ENCODE measurements at regions not wholly inside any gene's neighbourhood (a gene's known extent, or its start where the extent isn't known, plus 50 kb on each side); places are given as distances from the start of the nearest gene placed in this dataset.

DNA sequence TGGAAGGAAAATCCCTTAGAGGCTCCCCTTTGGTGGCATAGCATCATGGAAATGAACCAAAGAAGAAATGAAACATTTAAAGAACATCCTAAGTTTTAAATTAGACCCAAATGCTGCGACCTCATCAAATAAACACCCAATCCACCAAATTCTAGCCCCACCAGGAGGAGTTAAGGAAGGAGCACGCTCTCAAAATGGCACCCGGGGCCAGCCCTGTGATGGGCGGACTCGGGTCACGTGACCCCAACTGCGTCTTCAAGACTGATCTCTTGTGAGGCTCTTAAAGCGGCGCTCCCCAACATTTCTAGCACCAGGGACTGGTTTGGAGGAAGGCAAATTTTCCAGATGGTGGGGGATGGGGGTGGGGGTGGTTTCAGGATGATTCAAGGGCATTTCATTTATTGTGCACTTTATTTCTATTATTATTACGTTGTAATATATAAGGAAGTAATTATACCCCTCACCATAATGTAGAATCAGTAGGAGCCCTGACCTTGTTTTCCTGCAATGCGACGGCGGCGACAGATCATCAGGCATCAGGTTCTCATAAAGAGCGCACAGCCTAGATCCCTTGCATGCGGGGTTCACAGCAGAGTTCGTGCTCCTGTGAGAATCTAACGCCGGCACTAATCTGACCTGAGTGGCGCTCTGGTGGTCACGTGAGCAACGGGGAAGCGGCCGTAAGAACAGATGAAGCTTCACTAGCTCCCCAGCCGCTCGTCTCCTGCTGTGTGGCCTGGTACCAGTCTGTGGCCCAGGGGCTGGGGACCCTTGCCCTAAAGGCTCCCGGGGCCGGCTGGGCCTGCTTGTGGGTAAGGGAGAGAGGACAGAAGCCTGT is 55.3 kb upstream of the SLC22A11 start:
- no peak for TF ChIP-seq POLR2AphosphoS5 (IDR thresholded peaks at IDR 0.05; ENCODE audit: low read depth, low read length)
- TF ChIP-seq, protein P1, sequence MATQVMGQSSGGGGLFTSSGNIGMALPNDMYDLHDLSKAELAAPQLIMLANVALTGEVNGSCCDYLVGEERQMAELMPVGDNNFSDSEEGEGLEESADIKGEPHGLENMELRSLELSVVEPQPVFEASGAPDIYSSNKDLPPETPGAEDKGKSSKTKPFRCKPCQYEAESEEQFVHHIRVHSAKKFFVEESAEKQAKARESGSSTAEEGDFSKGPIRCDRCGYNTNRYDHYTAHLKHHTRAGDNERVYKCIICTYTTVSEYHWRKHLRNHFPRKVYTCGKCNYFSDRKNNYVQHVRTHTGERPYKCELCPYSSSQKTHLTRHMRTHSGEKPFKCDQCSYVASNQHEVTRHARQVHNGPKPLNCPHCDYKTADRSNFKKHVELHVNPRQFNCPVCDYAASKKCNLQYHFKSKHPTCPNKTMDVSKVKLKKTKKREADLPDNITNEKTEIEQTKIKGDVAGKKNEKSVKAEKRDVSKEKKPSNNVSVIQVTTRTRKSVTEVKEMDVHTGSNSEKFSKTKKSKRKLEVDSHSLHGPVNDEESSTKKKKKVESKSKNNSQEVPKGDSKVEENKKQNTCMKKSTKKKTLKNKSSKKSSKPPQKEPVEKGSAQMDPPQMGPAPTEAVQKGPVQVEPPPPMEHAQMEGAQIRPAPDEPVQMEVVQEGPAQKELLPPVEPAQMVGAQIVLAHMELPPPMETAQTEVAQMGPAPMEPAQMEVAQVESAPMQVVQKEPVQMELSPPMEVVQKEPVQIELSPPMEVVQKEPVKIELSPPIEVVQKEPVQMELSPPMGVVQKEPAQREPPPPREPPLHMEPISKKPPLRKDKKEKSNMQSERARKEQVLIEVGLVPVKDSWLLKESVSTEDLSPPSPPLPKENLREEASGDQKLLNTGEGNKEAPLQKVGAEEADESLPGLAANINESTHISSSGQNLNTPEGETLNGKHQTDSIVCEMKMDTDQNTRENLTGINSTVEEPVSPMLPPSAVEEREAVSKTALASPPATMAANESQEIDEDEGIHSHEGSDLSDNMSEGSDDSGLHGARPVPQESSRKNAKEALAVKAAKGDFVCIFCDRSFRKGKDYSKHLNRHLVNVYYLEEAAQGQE (IDR thresholded peaks at IDR 0.05; ENCODE audit: insufficient read depth in 1 of 2, low read depth in 2 of 2, low read length in 2 of 2): no peak
- no peak for TF ChIP-seq TAF1 (IDR thresholded peaks at IDR 0.05; ENCODE audit: borderline replicate concordance, insufficient read depth, low read length)
- no peak for TF ChIP-seq SIN3A (IDR thresholded peaks at IDR 0.05; ENCODE audit: borderline replicate concordance, insufficient read depth, low read length)
- no peak for TF ChIP-seq FOXP2 (optimal IDR thresholded peaks at IDR 0.05; ENCODE audit: borderline replicate concordance, extremely low read depth, extremely low read length, insufficient read depth)

DNA sequence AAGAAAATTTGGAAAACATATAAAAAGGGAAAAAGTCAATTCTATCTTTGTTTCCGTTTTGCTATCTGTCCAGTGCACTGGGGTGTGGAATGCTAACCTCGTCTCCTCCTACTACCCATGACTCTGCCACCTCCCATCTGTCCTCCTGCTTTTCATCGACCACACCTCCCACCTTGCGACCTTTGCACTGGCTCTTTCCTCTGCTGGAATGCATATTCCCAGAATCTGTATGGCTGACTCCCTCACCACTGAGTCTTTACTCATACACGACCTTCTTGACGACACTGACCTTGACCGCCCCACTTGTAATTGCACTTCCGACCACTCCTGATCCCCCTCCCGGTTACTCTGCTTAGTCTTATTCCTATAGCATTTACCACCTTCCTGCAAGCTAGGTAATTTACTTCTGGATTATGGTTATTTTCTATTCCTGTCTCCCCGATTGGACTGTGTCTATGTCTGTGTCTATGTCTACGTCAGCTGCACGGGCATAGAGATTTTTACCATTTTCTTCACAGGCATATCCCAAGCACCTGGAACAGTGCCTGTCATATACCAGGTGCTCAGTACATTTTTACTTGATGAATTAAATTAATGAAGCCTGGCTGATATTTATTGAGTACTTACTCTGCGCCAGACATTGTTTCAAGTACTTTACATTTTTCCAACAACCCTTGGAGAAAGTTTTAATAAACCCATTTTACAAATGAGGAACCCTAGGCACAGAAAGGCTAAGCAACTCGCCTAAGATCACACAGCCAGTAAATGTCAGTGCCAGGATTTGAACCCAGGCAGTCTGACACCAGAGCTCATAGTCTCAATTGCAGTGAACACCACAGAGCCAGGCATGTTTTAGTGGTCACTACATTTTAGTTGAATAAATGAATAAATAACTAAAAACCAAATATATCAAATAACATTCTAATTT is 54.0 kb upstream of the SLC22A11 start:
- no peak for TF ChIP-seq FOXP2 (optimal IDR thresholded peaks at IDR 0.05; ENCODE audit: borderline replicate concordance, extremely low read depth, extremely low read length, insufficient read depth)
- TF ChIP-seq, protein P1 (IDR thresholded peaks at IDR 0.05; ENCODE audit: insufficient read depth in 1 of 2, low read depth in 2 of 2, low read length in 2 of 2): no peak
- no peak for TF ChIP-seq POLR2AphosphoS5 (IDR thresholded peaks at IDR 0.05; ENCODE audit: low read depth, low read length)
- no peak for TF ChIP-seq TAF1 (IDR thresholded peaks at IDR 0.05; ENCODE audit: borderline replicate concordance, insufficient read depth, low read length)
- TF ChIP-seq SIN3A (IDR thresholded peaks at IDR 0.05; ENCODE audit: borderline replicate concordance, insufficient read depth, low read length): no peak

DNA sequence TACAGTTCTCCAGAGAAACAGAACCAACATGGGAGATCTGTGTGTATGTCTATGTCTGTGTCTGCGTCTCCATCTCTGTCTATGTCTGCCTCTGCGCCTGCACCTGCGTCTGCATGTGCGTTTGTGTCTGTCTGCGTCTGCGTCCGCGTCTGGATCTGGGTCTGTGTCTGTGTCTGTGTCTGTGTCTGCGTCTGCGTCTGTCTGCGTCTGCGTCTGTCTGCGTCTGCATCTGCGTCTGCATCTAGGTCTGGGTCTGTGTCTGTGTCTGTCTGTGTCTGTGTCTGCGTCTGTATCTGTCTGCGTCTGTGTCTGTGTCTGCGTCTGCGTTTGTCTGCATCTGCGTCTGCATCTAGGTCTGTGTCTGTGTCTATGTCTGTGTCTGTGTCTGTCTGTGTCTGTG is 53.1 kb upstream of the SLC22A11 start:
- TF ChIP-seq POLR2AphosphoS5 (IDR thresholded peaks at IDR 0.05; ENCODE audit: low read depth, low read length) (no peak), TAF1 (IDR thresholded peaks at IDR 0.05; ENCODE audit: borderline replicate concordance, insufficient read depth, low read length) (no peak), FOXP2 (optimal IDR thresholded peaks at IDR 0.05; ENCODE audit: borderline replicate concordance, extremely low read depth, extremely low read length, insufficient read depth) (no peak)

DNA sequence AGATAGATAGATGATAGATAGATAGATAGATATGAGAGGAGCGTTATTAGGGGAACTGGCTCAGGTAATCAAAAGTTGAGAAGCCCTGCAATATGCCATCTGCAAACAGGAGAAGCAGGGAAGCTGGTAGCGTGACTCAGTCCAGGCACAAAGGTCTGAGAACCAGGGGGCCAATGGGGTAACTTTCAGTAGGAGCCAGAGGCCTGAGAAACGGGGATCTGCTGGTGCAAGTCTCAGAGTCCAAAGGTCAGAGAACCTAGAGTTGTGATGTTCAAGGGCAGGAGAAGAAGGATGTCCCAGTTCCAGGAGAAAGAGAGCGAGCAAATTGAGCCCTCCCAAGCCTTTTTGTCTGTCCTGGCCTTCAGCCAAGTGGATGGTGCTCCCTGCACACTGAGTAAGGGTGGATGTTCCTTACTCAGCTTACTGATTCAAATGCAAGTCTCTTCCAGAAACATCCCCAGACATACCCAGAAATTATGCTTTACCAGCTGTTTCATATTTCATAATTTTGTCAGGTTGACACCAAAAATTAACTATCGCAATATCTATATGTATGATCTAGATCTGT is 52.5 kb upstream of the SLC22A11 start:
- TF ChIP-seq FOXP2 (optimal IDR thresholded peaks at IDR 0.05; ENCODE audit: borderline replicate concordance, extremely low read depth, extremely low read length, insufficient read depth) (no peak), SIN3A (IDR thresholded peaks at IDR 0.05; ENCODE audit: borderline replicate concordance, insufficient read depth, low read length) (no peak), TAF1 (IDR thresholded peaks at IDR 0.05; ENCODE audit: borderline replicate concordance, insufficient read depth, low read length) (no peak), POLR2AphosphoS5 (IDR thresholded peaks at IDR 0.05; ENCODE audit: low read depth, low read length) (no peak)
- TF ChIP-seq, protein P1 (IDR thresholded peaks at IDR 0.05; ENCODE audit: insufficient read depth in 1 of 2, low read depth in 2 of 2, low read length in 2 of 2): no peak

DNA sequence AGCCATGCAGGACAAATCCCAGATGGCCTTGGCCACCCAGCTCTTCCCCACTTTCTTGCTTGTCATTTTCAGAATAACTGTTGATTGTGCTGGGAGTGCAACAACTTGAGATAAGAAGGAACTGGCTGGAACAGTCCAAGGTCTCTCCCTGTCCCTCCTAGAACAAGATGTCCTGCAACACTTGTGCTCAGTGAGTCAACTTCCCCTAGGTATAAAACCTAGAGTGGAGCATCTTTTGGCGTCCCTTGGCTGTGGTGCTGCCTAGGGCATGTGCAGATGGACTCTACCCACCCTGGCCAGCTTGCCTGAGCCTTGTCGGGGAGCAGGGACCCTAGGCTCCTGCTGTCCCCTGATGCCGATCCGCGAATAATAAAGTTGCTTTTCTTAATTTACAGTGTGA is 50.7 kb upstream of the SLC22A11 start:
- TF ChIP-seq POLR2AphosphoS5 (IDR thresholded peaks at IDR 0.05; ENCODE audit: low read depth, low read length): no peak
- TF ChIP-seq TAF1 (IDR thresholded peaks at IDR 0.05; ENCODE audit: borderline replicate concordance, insufficient read depth, low read length): no peak
- TF ChIP-seq FOXP2 (optimal IDR thresholded peaks at IDR 0.05; ENCODE audit: borderline replicate concordance, extremely low read depth, extremely low read length, insufficient read depth): no peak
- TF ChIP-seq SIN3A (IDR thresholded peaks at IDR 0.05; ENCODE audit: borderline replicate concordance, insufficient read depth, low read length): no peak
- TF ChIP-seq, protein P1 (IDR thresholded peaks at IDR 0.05; ENCODE audit: insufficient read depth in 1 of 2, low read depth in 2 of 2, low read length in 2 of 2): no peak
